ENCODE measurements at regions not wholly inside any gene's neighbourhood (a gene's known extent, or its start where the extent isn't known, plus 50 kb on each side); places are given as distances from the start of the nearest gene placed in this dataset.
"Not testable (repeated sequence)": the region's sequence is repeated elsewhere in the genome, so short reads cannot be mapped to it uniquely, and the experiment has no call there.

GRCh38 chr14:53845813-53846693 is 110.6 kb downstream of the BMP4 start:
- Mint-ChIP-seq H3K4me3 (no peak overlapping the region), H3K27me3 (peaks cover 4% of the 10 kb centered on the region), H3K9me3 (no peaks in the 10 kb centered on the region), H3K27ac (no peak overlapping the region), H3K36me3 (no peaks in the 10 kb centered on the region), H3K4me1 (no peaks in the 10 kb centered on the region)
- DNase-seq, result no peak

- Mint-ChIP-seq H3K27me3 (peaks cover 4% of the 10 kb centered on the region), H3K9me3 (no peaks in the 10 kb centered on the region), H3K4me3 (no peak overlapping the region), H3K36me3 (no peaks in the 10 kb centered on the region), H3K27ac (no peak overlapping the region), H3K4me1 (no peaks in the 10 kb centered on the region)
- no peak for DNase-seq
Observed at GRCh38 chr14:53842938-53843337, 113.7 kb downstream of the BMP4 start.

- H3K36me3 Mint-ChIP-seq, result no peaks in the 10 kb centered on the region
- DNase-seq, result no peak
- no peaks in the 10 kb centered on the region for H3K4me1 Mint-ChIP-seq
- no peak overlapping the region for H3K27ac Mint-ChIP-seq
- peaks cover 2% of the 10 kb centered on the region for H3K9me3 Mint-ChIP-seq
- H3K27me3 Mint-ChIP-seq, result peaks cover 4% of the 10 kb centered on the region
- H3K4me3 Mint-ChIP-seq, result no peak overlapping the region
Observed at GRCh38 chr14:53841109-53842099, 115.2 kb downstream of the BMP4 start.

GRCh38 chr14:53840444-53840843 is 116.2 kb downstream of the BMP4 start:
- H3K36me3 Mint-ChIP-seq, result no peaks in the 10 kb centered on the region
- H3K4me1 Mint-ChIP-seq, result no peaks in the 10 kb centered on the region
- no peak overlapping the region for H3K27ac Mint-ChIP-seq
- peaks cover 2% of the 10 kb centered on the region for H3K9me3 Mint-ChIP-seq
- no peak for DNase-seq
- peaks cover 4% of the 10 kb centered on the region for H3K27me3 Mint-ChIP-seq
- H3K4me3 Mint-ChIP-seq, result no peak overlapping the region

GRCh38 chr14:53838374-53838773 is 118.3 kb downstream of the BMP4 start:
- H3K4me1 Mint-ChIP-seq, result no peaks in the 10 kb centered on the region

GRCh38 chr14:53837656-53838055 is 119.0 kb downstream of the BMP4 start:
- not testable (repeated sequence) for H3K27me3 Mint-ChIP-seq, H3K36me3 Mint-ChIP-seq, DNase-seq, H3K27ac Mint-ChIP-seq, H3K4me3 Mint-ChIP-seq, H3K4me1 Mint-ChIP-seq, H3K9me3 Mint-ChIP-seq

More at GRCh38 chr14:53838374-53838773, 118.3 kb downstream of the BMP4 start:
- Mint-ChIP-seq H3K27ac (no peak overlapping the region), H3K9me3 (peaks cover 2% of the 10 kb centered on the region), H3K36me3 (no peaks in the 10 kb centered on the region), H3K27me3 (no peaks in the 10 kb centered on the region), H3K4me3 (no peak overlapping the region)
- no peak for DNase-seq

- Mint-ChIP-seq H3K4me3 (no peak overlapping the region), H3K36me3 (no peaks in the 10 kb centered on the region), H3K4me1 (no peaks in the 10 kb centered on the region), H3K27me3 (no peaks in the 10 kb centered on the region), H3K27ac (no peak overlapping the region), H3K9me3 (peaks cover 2% of the 10 kb centered on the region)
- no peak for DNase-seq
Observed at GRCh38 chr14:53836551-53836950, 120.1 kb downstream of the BMP4 start.

GRCh38 chr14:53828820-53829219 is 127.8 kb downstream of the BMP4 start:
- H3K4me1 Mint-ChIP-seq, result no peaks in the 10 kb centered on the region

GRCh38 chr14:53824061-53824460 is 132.6 kb downstream of the BMP4 start:
- no peaks in the 10 kb centered on the region for H3K4me1 Mint-ChIP-seq
- no peaks in the 10 kb centered on the region for H3K36me3 Mint-ChIP-seq
- peaks cover 7% of the 10 kb centered on the region for H3K27me3 Mint-ChIP-seq
- no peak overlapping the region for H3K4me3 Mint-ChIP-seq
- peaks cover 1% of the 10 kb centered on the region for H3K9me3 Mint-ChIP-seq
- DNase-seq, result no peak
- H3K27ac Mint-ChIP-seq, result no peak overlapping the region

More at GRCh38 chr14:53828820-53829219, 127.8 kb downstream of the BMP4 start:
- peaks cover 8% of the 10 kb centered on the region for H3K27me3 Mint-ChIP-seq
- no peak overlapping the region for H3K27ac Mint-ChIP-seq
- peaks cover 1% of the 10 kb centered on the region for H3K9me3 Mint-ChIP-seq
- H3K36me3 Mint-ChIP-seq, result no peaks in the 10 kb centered on the region
- DNase-seq, result no peak
- H3K4me3 Mint-ChIP-seq, result no peak overlapping the region

GRCh38 chr14:53814392-53814791 is 142.2 kb downstream of the BMP4 start:
- Mint-ChIP-seq H3K27ac (no peak overlapping the region), H3K4me3 (no peak overlapping the region), H3K9me3 (peaks cover 4% of the 10 kb centered on the region), H3K36me3 (no peaks in the 10 kb centered on the region), H3K27me3 (no peaks in the 10 kb centered on the region), H3K4me1 (no peaks in the 10 kb centered on the region)
- DNase-seq, result no peak

- no peak overlapping the region for H3K4me3 Mint-ChIP-seq
Observed at GRCh38 chr14:53810221-53810620, 146.4 kb downstream of the BMP4 start.

GRCh38 chr14:53808042-53808441 is 148.6 kb downstream of the BMP4 start:
- Mint-ChIP-seq H3K27me3 (no peaks in the 10 kb centered on the region), H3K36me3 (no peaks in the 10 kb centered on the region), H3K27ac (no peak overlapping the region), H3K9me3 (peaks cover 4% of the 10 kb centered on the region), H3K4me1 (no peaks in the 10 kb centered on the region), H3K4me3 (no peak overlapping the region)
- no peak for DNase-seq

More at GRCh38 chr14:53810221-53810620, 146.4 kb downstream of the BMP4 start:
- Mint-ChIP-seq H3K36me3 (no peaks in the 10 kb centered on the region), H3K4me1 (no peaks in the 10 kb centered on the region), H3K27ac (no peak overlapping the region), H3K9me3 (no peaks in the 10 kb centered on the region), H3K27me3 (no peaks in the 10 kb centered on the region)
- no peak for DNase-seq

- H3K27me3 Mint-ChIP-seq, result no peaks in the 10 kb centered on the region
- no peaks in the 10 kb centered on the region for H3K36me3 Mint-ChIP-seq
- H3K9me3 Mint-ChIP-seq, result peaks cover 4% of the 10 kb centered on the region
- no peaks in the 10 kb centered on the region for H3K4me1 Mint-ChIP-seq
- no peak overlapping the region for H3K4me3 Mint-ChIP-seq
- H3K27ac Mint-ChIP-seq, result no peak overlapping the region
- no peak for DNase-seq
Observed at GRCh38 chr14:53807542-53807941, 149.1 kb downstream of the BMP4 start.

GRCh38 chr14:53807108-53807507 is 149.5 kb downstream of the BMP4 start:
- Mint-ChIP-seq H3K4me1 (no peaks in the 10 kb centered on the region), H3K27ac (no peak overlapping the region), H3K36me3 (no peaks in the 10 kb centered on the region), H3K9me3 (peaks cover 4% of the 10 kb centered on the region), H3K27me3 (no peaks in the 10 kb centered on the region), H3K4me3 (no peak overlapping the region)
- DNase-seq, result no peak

GRCh38 chr14:53796734-53797133 is 159.9 kb downstream of the BMP4 start:
- Mint-ChIP-seq H3K27ac (no peak overlapping the region), H3K4me1 (no peaks in the 10 kb centered on the region), H3K27me3 (peaks cover 6% of the 10 kb centered on the region), H3K4me3 (no peak overlapping the region), H3K9me3 (no peaks in the 10 kb centered on the region), H3K36me3 (no peaks in the 10 kb centered on the region)
- DNase-seq, result no peak

All from activated naive CD8-positive, alpha-beta T cell treated with anti-CD3 and anti-CD28 coated beads for 36 hours (primary cell).